Uterus (tissue), 3 donors: ENCODE measurements at regions not wholly inside any gene's neighbourhood (a gene's known extent, or its start where the extent isn't known, plus 50 kb on each side); places are given as distances from the start of the nearest gene placed in this dataset.

Experiments used
- DNase-seq, 2 donors: peaks; one replicate each; pipeline ENCODE4 v3.0.0-alpha.2; 2019 to 2020
- H3K27ac ChIP-seq, 2 donors: fragments of 200-600 bp; sonication (generic); 1 replicate in 1 of 2; 2 replicates in 1 of 2; pipeline ENCODE4 v1.5.1; 2016 to 2018
- H3K27me3 ChIP-seq, 2 donors: fragments of 200-600 bp; sonication (generic); one replicate each; pipeline ENCODE4 v1.5.1; 2018 to 2019; ENCODE audit warnings: control low read depth in 1 of 2
- H3K36me3 ChIP-seq, 2 donors: fragments of 200-600 bp; sonication (generic); one replicate each; pipeline ENCODE4 v1.5.1; 2019; ENCODE audit warnings: control low read depth in 1 of 2
- H3K4me1 ChIP-seq, 2 donors: fragments of 200-600 bp; sonication (generic); one replicate each; pipeline ENCODE4 v1.5.1; 2018 to 2019; ENCODE audit warnings: control low read depth in 1 of 2
- H3K4me3 ChIP-seq, 2 donors: fragments of 200-600 bp; sonication (generic); 1 replicate in 1 of 2; 2 replicates in 1 of 2; pipeline ENCODE4 v1.5.1; 2018 to 2019; ENCODE audit warnings: mild to moderate bottlenecking in 1 of 2
- H3K9me3 ChIP-seq, 2 donors: fragments of 200-600 bp; sonication (generic); one replicate each; pipeline ENCODE4 v1.5.1; 2019; ENCODE audit warnings: control low read depth in 1 of 2
- CTCF ChIP-seq, 4 experiments: fragments of 200-600 bp in 2 of 4; fragments of 450-650 bp in 2 of 4; sonication (generic) in 2 of 4; IDR thresholded peaks; one replicate each; pipeline ENCODE4 v1.5.1; 2016 to 2019; ENCODE audit warnings: antibody characterized with exemption in 4 of 4, mild to moderate bottlenecking in 2 of 4, moderate library complexity in 1 of 4
- POLR2A ChIP-seq, 2 donors: fragments of 450-650 bp; IDR thresholded peaks; one replicate each; pipeline ENCODE4 v1.6.1; 2016; ENCODE audit warnings: antibody characterized with exemption in 2 of 2, mild to moderate bottlenecking in 1 of 2, moderate library complexity in 1 of 2
- intact Hi-C: fragments of 100-400 bp; cut with DNase I; formaldehyde crosslinking; loops from one replicate; pipeline ENCODE4 v1.15.1; 2023; ENCODE audit warnings: low total_unique reads
- donor health status: DM: yes; HTN: yes; CAD: no.

GRCh38 chr5:135107986-135108385 is 74.0 kb upstream of the PITX1 start:
- H3K36me3 ChIP-seq, result no peaks in the 10 kb centered on the region
- no peak for TF ChIP-seq POLR2A (IDR thresholded peaks at IDR 0.05)
- TF ChIP-seq CTCF (IDR thresholded peaks at IDR 0.05), result no peak
- H3K27ac ChIP-seq, result no peak overlapping the region
- no peaks in the 10 kb centered on the region for H3K4me1 ChIP-seq
- DNase-seq, result no peak
- no peaks in the 10 kb centered on the region for H3K27me3 ChIP-seq
- H3K4me3 ChIP-seq, result no peak overlapping the region
- intact Hi-C loops, result no loop called here
- H3K9me3 ChIP-seq, result no peaks in the 10 kb centered on the region

GRCh38 chr5:135106610-135107471 is 72.8 kb upstream of the PITX1 start:
- no peak for DNase-seq
- no peaks in the 10 kb centered on the region for H3K9me3 ChIP-seq
- H3K27me3 ChIP-seq, result no peaks in the 10 kb centered on the region
- H3K4me1 ChIP-seq, result no peaks in the 10 kb centered on the region
- intact Hi-C loops, result no loop called here
- no peak overlapping the region for H3K4me3 ChIP-seq
- no peak overlapping the region for H3K27ac ChIP-seq
- no peaks in the 10 kb centered on the region for H3K36me3 ChIP-seq
- TF ChIP-seq POLR2A (IDR thresholded peaks at IDR 0.05), result no peak
- TF ChIP-seq CTCF (IDR thresholded peaks at IDR 0.05), result no peak

- intact Hi-C loops, result no loop called here
- Histone ChIP-seq H3K4me1 (no peaks in the 10 kb centered on the region), H3K27ac (no peak overlapping the region), H3K36me3 (no peaks in the 10 kb centered on the region), H3K9me3 (no peaks in the 10 kb centered on the region), H3K4me3 (no peak overlapping the region), H3K27me3 (no peaks in the 10 kb centered on the region)
- TF ChIP-seq POLR2A (IDR thresholded peaks at IDR 0.05), result no peak
- TF ChIP-seq CTCF (IDR thresholded peaks at IDR 0.05), result no peak
- DNase-seq, result no peak
Observed at GRCh38 chr5:135106136-135106535, 72.1 kb upstream of the PITX1 start.

GRCh38 chr5:135105105-135105484 is 71.1 kb upstream of the PITX1 start:
- Histone ChIP-seq H3K27ac (no peak overlapping the region), H3K27me3 (no peaks in the 10 kb centered on the region), H3K4me3 (no peak overlapping the region), H3K4me1 (no peaks in the 10 kb centered on the region), H3K36me3 (no peaks in the 10 kb centered on the region), H3K9me3 (no peaks in the 10 kb centered on the region)
- TF ChIP-seq CTCF (IDR thresholded peaks at IDR 0.05), result no peak
- no peak for TF ChIP-seq POLR2A (IDR thresholded peaks at IDR 0.05)
- intact Hi-C loops, result no loop called here
- DNase-seq, result no peak

- no peak for TF ChIP-seq CTCF (IDR thresholded peaks at IDR 0.05)
- no peak for TF ChIP-seq POLR2A (IDR thresholded peaks at IDR 0.05)
- Histone ChIP-seq H3K27me3 (no peaks in the 10 kb centered on the region), H3K9me3 (no peaks in the 10 kb centered on the region), H3K27ac (no peak overlapping the region), H3K36me3 (no peaks in the 10 kb centered on the region), H3K4me3 (no peak overlapping the region), H3K4me1 (no peaks in the 10 kb centered on the region)
- no peak for DNase-seq
- intact Hi-C loops, result no loop called here
Observed at GRCh38 chr5:135103575-135103853, 69.5 kb upstream of the PITX1 start.
